Glomerular visceral epithelial cell (primary cell): ENCODE measurements at regions not wholly inside any gene's neighbourhood (a gene's known extent, or its start where the extent isn't known, plus 50 kb on each side); places are given as distances from the start of the nearest gene placed in this dataset.
"Not testable (repeated sequence)": the region's sequence is repeated elsewhere in the genome, so short reads cannot be mapped to it uniquely, and the experiment has no call there.

ENCODE experiments used
- DNase-seq: peaks from one replicate; pipeline ENCODE4 v3.0.0-alpha.2; 2016; ENCODE audit errors: extremely low spot score

DNA sequence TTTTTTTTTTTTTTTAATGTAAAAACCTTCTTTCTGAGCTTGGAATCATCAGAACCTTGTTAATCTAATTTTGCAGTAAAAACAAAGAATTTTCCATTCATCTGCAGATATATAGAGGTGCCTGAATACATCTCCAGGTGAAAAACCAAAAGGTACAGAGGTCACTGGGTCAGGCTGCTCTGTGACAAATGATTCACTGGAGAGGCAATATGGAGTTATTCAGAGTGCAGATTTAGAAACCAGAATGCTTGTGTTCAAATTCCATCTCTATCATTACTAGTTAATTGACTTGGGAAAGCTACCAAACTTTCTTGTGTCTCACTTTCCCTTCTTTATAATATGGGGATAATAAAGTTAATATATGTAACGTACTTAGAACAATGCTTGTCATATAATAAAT is 51.5 kb upstream of the C1orf53 start:
- no peak for DNase-seq

DNA sequence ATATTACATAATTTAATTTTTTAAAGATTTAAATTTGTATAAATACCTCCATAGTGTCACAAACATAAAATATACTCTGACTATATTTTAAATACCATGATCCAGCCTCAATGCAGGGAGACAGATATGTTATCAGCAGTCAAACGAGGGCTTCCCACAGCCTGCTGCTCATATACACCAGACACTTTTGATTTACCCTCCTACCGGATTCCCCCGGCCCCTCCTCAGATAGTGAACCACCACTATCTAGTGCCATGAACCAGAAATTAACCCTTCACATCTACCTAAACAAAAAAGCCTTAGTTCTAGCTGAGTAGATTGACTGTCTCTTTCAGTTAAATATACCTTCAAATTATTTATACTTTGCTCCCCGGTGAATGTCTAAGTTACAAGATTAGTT is 52.4 kb upstream of the C1orf53 start:
- no peak for DNase-seq

DNA sequence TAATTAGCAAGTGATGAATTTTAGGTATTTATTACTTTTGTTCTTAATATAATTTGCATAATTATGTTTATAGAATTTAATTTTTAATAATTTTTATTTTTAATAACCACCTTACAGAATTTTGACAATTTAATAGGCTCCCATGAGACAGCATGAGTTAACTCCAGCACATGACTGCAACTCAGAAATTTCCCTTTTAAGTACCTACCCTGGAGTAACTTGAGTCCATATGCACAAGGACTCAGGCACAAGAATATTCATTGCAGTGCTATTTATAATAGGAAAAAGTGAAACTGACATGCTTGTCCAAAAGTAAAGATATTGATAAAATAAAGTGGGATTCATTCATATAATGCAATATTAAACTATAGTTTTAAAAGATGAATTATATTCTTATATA is 54.1 kb upstream of the C1orf53 start:
- DNase-seq: no peak

DNA sequence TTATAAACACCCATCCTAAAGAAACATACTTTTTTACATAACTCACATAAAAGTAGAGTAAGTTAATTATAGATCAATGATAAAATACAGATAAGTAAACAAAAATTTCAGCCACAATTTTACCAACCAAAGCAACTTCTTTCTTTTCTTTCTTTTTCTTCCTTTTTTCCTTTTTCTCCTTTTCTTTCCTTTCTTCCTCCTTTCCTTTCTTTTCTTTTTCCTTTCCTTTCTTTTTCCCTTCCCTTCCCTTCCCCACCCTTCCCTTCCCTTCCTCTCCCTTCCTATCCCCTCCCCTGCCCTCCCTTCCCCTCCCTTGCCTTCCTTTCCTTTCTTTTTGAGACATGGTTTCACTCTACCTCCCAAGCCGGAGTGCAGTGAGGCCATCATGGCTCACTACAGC is 56.5 kb upstream of the C1orf53 start:
- no peak for DNase-seq

DNA sequence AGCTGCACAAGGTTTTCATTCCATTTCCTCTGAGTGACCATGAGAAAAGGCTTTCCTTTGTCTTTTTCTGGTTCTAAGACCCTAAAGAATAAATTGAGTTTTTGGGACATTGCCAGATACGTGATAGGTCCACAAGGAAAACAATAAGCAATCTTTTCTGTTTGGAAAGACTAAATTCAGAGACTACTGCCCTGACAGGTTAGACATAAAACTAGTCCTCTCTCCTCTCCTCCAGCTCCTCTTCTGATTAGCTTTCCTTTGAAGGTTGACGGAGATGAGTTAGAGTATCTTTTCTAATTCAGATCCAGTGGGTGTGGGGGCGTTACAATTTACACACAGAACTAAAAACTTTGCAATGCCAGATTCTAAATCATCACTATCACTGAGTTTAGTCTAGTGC is 57.8 kb upstream of the C1orf53 start:
- DNase-seq: no peak

DNA sequence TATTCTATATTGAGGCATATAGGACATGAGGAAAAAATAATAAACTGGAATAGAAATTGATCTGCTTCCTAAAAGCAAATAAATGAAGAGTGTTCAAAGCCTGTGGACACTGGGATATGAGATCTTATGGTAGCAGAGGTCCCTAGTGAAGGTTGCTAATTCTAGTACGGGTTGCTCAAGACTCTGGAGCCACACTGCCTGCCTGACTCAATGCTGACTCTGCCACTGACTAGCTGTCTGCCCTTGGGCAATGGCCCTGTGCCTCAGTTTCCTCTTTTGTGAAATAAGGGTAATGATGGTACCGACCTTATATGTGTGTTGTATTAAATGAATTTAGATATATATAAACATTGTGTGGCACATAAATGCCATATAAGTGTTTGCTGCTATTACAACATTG is 59.0 kb upstream of the C1orf53 start:
- DNase-seq: no peak

DNA sequence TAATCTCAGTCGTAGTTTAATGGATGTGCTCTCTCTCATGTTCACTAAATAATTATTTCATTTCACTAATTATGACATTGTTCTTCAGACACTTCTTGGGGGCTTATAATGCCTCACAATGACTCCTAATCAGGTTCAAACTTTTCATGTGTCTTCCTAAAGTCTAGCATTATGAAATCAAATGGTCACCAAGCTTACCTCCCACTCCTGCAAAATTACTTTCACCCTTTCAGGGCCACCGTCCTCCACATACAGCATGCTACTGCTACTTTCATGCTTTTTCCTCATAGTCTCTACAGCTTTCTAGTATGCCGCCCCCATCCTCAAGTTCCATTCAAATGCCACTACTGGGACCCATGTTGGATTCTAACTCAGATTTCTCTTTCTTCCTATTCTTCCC is 59.8 kb upstream of the C1orf53 start:
- DNase-seq: no peak

DNA sequence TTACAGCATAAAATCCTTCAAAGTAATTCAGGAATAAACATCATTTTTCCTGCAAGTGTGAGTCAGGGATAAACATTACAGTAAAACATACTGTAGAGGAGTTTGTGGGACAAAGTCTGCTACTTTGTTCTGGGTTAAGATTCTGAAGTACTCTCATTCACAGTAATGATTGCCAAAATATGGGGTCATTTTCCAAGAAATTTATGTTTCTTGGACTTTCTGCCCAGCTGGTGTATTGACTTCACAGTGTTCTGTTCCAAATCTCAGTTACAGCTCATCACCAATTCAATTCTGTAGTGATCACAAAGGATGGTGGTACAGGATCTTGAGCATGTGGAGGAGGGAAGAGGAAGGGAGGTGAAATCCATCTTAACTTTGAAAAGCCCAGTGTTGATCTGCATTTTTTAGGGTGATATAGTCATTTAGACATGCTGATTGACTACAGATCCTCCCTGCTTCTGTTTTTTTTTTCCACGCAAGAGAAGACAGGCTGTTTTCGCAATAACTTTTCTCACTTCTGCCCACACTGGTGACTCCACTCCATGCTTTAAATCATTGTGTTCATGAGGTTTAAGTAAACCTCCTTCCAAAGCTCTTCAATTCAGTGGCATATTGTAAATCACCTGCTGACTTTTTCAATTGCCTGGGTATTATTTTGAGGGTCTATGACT is 60.4 kb upstream of the C1orf53 start:
- DNase-seq: no peak

DNA sequence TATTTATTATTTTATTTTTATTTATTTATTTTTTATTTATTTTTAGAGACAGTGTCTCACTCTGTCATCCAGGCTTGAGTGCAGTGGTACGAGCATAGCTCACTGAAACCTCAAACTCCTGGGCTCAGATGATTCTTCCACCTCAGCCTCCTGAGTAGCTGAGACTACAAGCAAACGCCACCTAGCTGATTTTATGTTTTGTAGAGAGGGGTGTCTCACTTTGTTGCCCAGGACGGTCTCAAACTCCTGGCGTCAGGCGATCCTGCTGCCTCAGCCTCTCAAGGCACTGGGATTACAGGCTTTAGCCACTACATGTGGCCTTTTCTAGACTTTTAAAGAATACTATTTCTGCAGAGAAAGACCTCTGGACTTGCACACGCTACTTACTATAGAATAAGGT is 61.3 kb upstream of the C1orf53 start:
- DNase-seq: no peak

DNA sequence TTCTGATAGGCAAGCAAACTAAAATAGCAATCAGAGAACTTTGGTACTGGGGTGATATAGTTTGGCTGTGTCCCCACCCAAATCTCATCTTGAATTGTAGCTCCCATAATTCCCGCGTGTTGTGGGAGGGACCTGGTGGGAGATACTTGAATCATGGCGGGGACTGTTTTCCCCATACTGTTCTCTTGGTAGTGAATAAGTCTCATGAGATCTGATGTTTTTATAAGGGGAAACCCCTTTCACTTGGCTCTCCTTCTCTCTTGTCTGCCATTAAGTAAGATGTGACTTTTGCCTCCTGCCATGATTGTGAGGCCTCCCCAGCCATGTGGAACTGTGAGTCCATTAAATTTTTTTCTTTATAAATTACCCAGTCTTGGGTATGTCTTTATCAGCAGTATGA is 62.6 kb upstream of the C1orf53 start:
- DNase-seq: not testable (repeated sequence)

DNA sequence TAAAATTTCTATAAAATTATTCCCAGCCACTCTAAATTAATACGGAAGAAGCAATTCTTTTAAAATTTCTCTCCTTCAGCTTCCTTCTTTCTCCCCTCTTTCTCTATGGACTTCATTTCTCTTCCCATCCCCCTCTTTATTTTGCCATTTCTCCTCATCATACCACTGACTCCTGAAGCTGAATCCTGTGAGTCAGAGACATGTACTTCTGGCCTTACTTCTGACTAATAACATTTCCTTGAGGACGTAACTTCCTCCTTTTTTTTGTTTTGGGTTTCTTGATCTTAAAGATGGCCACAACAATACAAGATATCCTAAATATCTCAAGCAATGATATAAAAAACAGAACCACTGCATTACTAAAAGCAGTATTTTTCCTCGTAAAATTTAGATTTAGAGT is 63.6 kb upstream of the DENND1B start:
- peak; percentile 52 for DNase-seq

DNA sequence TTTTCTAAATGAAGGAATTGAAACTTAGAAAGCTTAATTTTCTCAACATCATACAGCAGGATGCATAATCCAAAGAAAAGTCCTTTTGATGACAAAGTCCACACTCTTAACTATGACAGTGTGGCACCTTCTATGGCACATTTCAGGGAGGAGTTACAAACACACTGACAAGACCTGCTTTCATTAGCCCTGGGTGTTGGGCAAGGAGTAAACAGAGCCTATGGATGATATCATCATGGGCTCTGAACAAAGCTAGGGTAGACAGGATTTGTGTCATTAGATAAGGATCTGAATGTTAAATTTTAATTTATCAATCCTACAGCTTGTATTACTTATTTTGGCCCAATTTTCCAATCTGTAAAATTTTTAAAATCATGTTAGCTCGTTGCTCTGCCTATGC is 62.6 kb upstream of the DENND1B start:
- DNase-seq: no peak

DNA sequence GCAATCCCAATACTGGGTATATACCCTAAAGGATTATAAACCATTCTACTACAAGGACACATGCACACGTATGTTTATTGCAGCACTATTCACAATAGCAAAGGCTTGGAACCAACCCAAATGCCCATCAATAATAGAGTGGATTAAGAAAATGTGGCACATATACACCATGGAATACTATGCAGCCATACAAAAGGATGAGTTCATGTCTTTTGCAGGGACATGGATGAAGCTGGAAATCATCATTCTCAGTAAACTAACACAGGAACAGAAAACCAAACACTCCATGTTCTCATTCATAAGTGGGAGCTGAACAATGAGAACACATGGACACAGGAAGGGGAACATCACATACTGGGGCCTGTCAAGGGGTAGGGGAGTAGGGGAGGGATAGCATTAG is 61.1 kb upstream of the DENND1B start:
- not testable (repeated sequence) for DNase-seq

DNA sequence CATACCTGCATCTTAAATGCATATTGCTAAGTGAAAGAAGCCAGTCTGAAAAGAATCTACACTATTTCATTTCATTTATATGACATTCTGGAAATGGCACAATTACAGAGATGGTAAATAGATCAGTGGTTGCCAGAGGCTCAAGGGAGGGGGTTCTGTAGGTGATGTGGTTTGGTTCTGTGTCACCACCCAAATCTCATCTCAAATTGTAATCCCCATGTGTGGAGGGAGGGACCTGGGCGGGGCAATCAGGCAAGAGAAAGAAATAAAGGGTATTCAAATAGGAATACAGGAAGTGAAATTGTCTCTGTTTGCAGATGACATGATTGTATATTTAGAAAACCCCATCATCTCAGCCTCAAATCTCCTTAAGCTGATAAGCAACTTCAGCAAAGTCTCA is 53.7 kb upstream of the DENND1B start:
- not testable (repeated sequence) for DNase-seq

DNA sequence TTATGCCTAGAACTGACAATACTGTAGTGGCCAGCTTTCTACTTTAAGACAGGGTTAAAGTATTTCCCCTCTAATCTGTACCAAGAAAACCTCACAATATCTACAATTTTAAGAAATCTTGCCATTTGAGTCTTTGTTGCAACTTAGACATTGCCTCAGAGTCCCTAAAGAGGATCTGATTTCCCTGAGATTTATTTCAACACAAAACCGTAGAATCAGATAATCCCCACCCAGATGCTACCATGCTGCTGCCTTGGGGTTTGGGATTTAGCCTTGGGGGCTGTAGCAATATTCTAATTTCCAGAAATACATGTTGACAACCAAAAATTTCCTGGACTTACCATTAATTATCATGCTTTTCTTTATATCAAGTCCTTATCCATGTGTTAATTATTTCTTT is 50.3 kb upstream of the DENND1B start:
- DNase-seq: no peak
